ENCODE measurements at regions not wholly inside any gene's neighbourhood (a gene's known extent, or its start where the extent isn't known, plus 50 kb on each side); places are given as distances from the start of the nearest gene placed in this dataset.

GRCh38 chr5:123696921-123697341 is 185.0 kb downstream of the CSNK1G3 start:
- intact Hi-C loops (cut with DNase I; ENCODE audit: low total_unique reads): no loop called here
- DNase-seq (peak; percentile 14 to 52), ATAC-seq (peak; percentile 71 to 79)
- H3K27me3 ChIP-seq: no peaks in the 10 kb centered on the region
- in situ Hi-C loops (cut with MboI; ENCODE audit: low sequenced_read_pairs in 4 of 4): no loop called here
- H3K4me1 ChIP-seq: peaks cover 4 to 13% of the 10 kb centered on the region in 2 donors
- H3K36me3 ChIP-seq: no peaks in the 10 kb centered on the region
- H3K4me3 ChIP-seq: no peak overlapping the region
- TF ChIP-seq, protein P1, sequence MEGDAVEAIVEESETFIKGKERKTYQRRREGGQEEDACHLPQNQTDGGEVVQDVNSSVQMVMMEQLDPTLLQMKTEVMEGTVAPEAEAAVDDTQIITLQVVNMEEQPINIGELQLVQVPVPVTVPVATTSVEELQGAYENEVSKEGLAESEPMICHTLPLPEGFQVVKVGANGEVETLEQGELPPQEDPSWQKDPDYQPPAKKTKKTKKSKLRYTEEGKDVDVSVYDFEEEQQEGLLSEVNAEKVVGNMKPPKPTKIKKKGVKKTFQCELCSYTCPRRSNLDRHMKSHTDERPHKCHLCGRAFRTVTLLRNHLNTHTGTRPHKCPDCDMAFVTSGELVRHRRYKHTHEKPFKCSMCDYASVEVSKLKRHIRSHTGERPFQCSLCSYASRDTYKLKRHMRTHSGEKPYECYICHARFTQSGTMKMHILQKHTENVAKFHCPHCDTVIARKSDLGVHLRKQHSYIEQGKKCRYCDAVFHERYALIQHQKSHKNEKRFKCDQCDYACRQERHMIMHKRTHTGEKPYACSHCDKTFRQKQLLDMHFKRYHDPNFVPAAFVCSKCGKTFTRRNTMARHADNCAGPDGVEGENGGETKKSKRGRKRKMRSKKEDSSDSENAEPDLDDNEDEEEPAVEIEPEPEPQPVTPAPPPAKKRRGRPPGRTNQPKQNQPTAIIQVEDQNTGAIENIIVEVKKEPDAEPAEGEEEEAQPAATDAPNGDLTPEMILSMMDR (IDR thresholded peaks at IDR 0.05 in 4 of 5, conservative IDR thresholded peaks at IDR 0.05 in 1 of 5): no peak
- H3K9me3 ChIP-seq: no peaks in the 10 kb centered on the region
- H3K27ac ChIP-seq: peak overlapping the region in 2 of 4 donors; percentile 9 to 39

GRCh38 chr5:123690821-123691220 is 178.8 kb downstream of the CSNK1G3 start:
- H3K9me3 ChIP-seq: no peaks in the 10 kb centered on the region
- H3K27me3 ChIP-seq: no peaks in the 10 kb centered on the region
- intact Hi-C loops (cut with DNase I; ENCODE audit: low total_unique reads): no loop called here
- no peaks in the 10 kb centered on the region for H3K4me1 ChIP-seq
- DNase-seq (no peak), ATAC-seq (no peak)
- in situ Hi-C loops (cut with MboI; ENCODE audit: low sequenced_read_pairs in 4 of 4): no loop called here
- no peaks in the 10 kb centered on the region for H3K36me3 ChIP-seq
- TF ChIP-seq, protein P1 (IDR thresholded peaks at IDR 0.05 in 4 of 5, conservative IDR thresholded peaks at IDR 0.05 in 1 of 5): no peak
- TF ChIP-seq POLR2A (IDR thresholded peaks at IDR 0.05): no peak
- H3K27ac ChIP-seq: no peak overlapping the region
- H3K4me3 ChIP-seq: no peak overlapping the region

GRCh38 chr5:123681061-123681460 is 169.1 kb downstream of the CSNK1G3 start:
- ATAC-seq (no peak), DNase-seq (no peak)
- in situ Hi-C loops (cut with MboI; ENCODE audit: low sequenced_read_pairs in 4 of 4): no loop called here
- H3K9me3 ChIP-seq: no peaks in the 10 kb centered on the region
- H3K27me3 ChIP-seq: no peaks in the 10 kb centered on the region
- TF ChIP-seq, protein P1 (IDR thresholded peaks at IDR 0.05 in 4 of 5, conservative IDR thresholded peaks at IDR 0.05 in 1 of 5): no peak
- no peak for TF ChIP-seq POLR2A (IDR thresholded peaks at IDR 0.05)
- H3K4me1 ChIP-seq: no peaks in the 10 kb centered on the region
- intact Hi-C loops (cut with DNase I; ENCODE audit: low total_unique reads): no loop called here
- no peak overlapping the region for H3K4me3 ChIP-seq
- no peak overlapping the region for H3K27ac ChIP-seq
- no peaks in the 10 kb centered on the region for H3K36me3 ChIP-seq

DNA sequence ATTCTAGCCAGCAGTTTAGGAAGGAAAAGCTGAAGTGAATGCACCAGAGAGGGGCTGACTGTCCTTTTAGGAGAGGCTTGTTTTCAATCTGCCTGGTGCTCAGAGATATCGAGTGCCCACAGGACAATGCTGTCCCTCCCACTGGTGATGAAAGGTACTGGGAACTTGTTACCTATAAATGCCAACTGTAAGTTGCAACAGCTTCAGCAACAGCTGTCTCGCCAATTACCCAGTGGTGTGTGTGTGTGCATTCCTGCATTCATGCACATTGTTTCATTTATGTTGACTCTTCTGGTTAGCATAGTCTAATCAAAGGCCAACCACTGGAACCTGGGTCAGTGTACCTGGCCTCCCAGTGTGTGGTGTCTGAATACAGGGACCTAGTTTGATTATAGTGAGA is 161.1 kb downstream of the CSNK1G3 start:
- Histone ChIP-seq H3K27me3 (no peaks in the 10 kb centered on the region), H3K9me3 (no peaks in the 10 kb centered on the region), H3K27ac (no peak overlapping the region), H3K36me3 (no peaks in the 10 kb centered on the region), H3K4me1 (peaks cover 15 to 22% of the 10 kb centered on the region in 2 donors), H3K4me3 (no peak overlapping the region)
- no peak for DNase-seq
- ATAC-seq: no peak
- TF ChIP-seq, protein P1 (IDR thresholded peaks at IDR 0.05 in 4 of 5, conservative IDR thresholded peaks at IDR 0.05 in 1 of 5): no peak
- no peak for TF ChIP-seq POLR2A (IDR thresholded peaks at IDR 0.05)
- intact Hi-C loops (cut with DNase I; ENCODE audit: low total_unique reads) (loop anchor here (5.0 kb wide), 1 partner anchor 504 kb away; no protein-coding TSS in a partner anchor), in situ Hi-C loops (cut with MboI; ENCODE audit: low sequenced_read_pairs in 4 of 4) (no loop called here)

Data from gastrocnemius medialis (tissue), 4 donors.